HG03378 (cell line): ENCODE measurements at regions not wholly inside any gene's neighbourhood (a gene's known extent, or its start where the extent isn't known, plus 50 kb on each side); places are given as distances from the start of the nearest gene placed in this dataset.
"Not testable (repeated sequence)": the region's sequence is repeated elsewhere in the genome, so short reads cannot be mapped to it uniquely, and the experiment has no call there.

ENCODE experiments used
- ATAC-seq: cut with Tn5 transposase; IDR thresholded peaks from one replicate; pipeline ENCODE4 v1.9.1; 2021; ENCODE audit warnings: mild to moderate bottlenecking, moderate library complexity; ENCODE audit not compliant: unreplicated experiment

GRCh38 chr20:29296256-29297230, 1960.9 kb upstream of the DEFB115 start:
- ATAC-seq, result no peak

DNA sequence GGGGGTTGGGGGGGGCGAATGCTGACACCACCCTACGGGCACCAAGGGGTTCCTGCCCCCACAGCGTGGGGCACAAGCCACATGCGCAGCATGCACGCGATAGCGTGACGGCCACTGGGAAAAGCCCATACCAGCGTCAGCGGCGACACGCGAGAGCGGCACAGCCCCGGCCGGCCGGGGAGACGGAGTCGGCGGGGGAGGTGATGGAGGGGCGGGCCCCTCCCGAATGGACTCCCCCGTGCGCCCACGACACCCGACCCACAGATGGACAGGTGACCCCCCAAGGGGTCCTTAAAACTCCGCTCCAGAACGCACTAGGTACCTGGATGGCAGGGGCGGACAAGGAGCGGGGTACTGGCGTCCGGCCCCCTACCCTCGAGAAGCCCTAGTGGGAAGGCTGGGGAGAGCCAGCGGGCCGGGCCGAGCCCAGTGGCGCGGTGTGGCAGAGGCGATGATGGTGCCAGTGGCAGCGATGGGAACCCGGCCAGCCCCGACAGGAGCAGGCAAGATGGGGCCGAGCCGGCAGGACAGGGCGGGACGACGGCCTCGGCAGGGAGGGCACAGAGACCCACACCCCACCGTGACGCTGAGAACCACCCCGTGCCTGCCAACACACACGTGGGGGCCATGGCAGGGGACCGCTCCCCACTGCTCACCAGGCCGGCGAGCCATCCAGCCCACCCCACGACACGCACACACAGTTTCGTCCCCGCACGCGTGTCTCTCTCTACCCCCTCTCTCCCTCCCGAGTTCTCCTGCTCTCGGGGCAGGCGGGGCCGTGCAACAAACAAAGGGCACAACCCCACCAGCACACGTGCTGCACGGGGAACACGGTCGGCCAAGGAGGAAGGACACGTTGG, 1959.8 kb upstream of the DEFB115 start:
- ATAC-seq, result no peak

DNA sequence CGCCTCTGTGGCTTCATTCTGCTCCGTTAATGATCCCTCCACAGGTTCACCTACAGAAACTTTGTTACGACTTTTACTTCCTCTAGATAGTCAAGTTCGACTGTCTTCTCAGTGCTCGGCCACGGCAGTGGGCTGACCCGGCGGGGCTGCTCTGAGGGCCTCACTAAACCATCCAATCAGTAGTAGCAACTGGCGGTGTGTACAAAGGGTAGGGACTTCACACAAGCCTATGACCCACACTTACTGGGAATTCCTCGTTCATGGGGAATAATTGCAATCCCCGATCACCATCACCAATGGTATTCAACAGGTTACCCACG, 1959.2 kb upstream of the DEFB115 start:
- ATAC-seq, result no peak

DNA sequence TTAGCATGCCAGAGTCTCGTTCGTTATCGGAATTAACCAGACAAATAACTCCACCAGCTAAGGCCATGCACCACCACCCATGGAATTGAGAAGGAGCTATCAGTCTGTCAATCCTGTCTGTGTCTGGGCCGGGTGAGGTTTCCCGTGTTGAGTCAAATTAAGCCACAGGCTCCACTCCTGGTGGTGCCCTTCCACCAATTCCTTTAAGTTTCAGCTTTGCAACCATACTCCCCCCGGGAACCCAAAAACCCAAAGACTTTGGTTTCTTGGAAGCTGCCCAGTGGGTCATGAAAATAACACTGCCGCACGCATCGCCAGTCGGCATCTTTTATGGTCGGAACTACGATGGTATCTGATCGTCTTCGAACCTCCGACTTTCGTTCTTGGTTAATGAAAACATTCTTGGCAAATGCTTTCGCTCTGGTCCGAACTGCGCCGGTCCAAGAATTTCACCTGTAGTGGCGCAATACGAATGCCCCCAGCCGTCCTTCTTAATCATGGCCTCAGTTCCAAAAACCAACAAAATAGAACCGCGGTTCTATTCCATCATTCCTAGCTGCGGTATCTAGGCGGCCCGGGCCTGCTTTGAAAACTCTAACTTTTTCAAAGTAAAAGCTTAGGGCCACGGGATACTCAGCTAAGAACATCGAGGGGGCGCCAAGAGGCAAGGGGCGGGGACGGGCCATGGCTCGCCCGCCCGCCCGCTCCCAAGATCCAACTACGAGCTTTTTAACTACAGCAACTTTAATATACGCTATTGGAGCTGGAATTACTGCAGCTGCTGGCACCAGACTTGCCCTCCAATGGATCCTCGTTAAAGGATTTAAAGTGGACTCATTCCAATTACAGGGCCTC, 1958.5 kb upstream of the DEFB115 start:
- ATAC-seq, result no peak

DNA sequence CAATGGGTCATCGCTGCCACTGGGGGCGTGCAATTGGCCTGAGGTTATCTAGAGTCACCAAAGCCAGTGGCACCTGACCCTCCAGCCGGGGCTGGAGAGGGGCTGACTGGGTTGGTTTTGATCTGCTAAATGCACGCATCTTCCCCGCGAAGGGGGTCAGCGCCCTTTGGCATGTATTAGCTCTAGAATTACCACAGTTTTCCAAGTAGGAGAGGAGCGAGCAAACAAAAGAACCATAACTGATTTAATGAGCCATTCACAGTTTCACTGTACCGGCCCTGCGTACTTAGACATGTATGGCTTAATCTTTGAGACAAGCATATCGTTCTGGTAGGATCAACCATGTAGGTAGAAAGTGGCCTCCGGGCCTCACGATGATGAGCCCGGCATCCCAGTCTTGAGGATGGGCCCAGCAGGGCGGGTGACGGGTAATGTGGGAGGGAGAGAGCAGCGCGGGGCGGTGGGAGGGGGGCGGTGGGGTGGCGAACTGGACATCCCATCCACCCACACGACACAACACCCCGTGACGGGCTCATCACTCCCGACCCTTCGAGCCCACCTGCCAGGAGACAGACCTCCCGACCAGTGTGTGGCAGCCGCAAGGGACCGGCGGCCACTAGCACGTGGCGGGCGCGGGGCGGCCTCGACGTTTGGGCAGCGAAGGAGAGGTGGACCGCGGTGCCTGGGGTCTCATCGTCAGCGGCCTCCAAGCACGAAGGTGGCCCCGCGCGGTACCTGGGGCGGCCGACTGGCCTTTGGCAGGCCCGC, 1957.5 kb upstream of the DEFB115 start:
- ATAC-seq, result no peak

GRCh38 chr20:29300579-29301551, 1956.6 kb upstream of the DEFB115 start:
- ATAC-seq, result no peak

DNA sequence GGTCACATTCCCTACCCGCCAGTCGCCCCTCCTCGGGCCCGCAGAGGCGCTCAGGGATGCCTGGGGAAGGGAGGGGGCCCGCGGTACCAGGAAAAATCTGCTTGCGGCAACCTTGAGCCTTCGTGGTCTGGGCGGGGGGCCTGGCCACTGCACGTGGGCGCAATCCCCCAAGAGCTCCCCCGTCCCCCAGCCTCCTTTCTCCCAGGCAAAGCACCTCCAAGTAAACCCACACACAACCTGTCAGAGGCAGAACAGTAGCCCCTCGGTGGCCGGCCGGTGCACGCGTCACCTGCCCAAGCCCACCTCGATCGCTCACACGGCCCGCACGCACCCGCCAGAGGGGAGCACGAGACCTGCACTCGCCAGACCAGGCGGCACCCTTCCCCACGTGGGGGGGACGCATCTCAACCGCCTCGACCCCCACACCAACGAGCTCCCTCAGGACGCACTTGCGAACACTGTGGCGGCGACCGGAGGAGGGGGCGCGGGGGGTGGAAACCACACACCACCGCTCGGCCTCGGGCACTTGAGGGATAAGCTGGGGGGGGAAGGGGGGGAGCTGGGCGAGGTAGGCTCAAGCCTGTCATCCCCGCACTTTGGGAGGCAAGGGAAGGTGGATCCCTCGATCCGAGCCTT, 1955.7 kb upstream of the DEFB115 start:
- no peak for ATAC-seq

GRCh38 chr20:29302979-29303644, 1954.4 kb upstream of the DEFB115 start:
- no peak for ATAC-seq

DNA sequence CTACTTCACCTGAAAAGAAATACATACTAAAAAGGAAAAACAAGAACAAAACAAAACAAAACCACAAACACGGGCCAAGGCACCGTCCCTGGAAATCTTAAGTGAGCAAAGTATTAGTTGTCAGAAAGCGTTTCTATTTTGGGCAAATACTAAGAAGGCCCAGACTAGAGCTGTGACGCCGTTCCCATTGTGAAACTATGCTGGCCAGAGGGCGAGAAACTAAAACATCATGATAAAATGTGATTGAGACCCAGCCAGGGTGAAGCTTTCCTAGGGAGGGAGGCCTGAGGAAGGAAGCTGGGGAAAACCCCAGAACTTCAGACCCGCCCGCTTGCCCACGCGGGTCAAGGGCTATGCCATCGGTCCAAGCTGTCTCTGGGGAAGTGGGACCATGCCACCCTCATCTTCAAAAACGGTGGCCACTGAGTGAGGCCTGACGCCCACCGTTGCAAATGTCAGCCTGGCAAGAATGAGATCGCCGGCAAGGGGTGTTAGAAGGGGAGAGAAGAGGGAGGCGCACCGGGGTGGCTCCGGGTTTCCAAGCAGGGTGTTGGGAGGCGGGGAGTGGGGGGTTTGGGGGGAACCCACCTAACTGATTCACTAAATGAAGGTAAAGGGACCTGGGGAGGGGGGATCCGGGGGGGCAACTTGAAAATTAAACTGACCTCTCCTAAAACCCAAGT, 1950.9 kb upstream of the DEFB115 start:
- ATAC-seq, result no peak

DNA sequence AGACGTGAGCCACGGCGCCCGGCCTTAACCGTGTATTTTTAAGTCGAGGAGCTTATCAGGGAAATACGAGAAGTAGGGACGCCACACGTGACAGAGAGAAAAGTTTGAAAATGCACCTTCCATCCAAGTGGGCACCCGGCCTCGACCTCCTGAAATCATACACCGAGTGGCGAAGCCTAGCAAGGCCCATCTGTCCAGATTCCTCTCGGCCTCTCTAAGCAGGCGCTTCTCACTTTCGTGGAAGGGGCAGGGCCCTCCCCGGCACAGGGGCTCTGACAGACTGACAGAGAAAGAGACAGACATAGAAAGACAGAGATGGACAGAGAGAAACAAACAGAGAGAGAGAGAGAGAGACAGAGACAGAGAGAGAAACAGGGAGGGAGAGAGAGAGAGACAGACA, 1950.0 kb upstream of the DEFB115 start:
- ATAC-seq, result not testable (repeated sequence)

- not testable (repeated sequence) for ATAC-seq
Measured at GRCh38 chr20:29308956-29309355, 1948.5 kb upstream of the DEFB115 start.

DNA sequence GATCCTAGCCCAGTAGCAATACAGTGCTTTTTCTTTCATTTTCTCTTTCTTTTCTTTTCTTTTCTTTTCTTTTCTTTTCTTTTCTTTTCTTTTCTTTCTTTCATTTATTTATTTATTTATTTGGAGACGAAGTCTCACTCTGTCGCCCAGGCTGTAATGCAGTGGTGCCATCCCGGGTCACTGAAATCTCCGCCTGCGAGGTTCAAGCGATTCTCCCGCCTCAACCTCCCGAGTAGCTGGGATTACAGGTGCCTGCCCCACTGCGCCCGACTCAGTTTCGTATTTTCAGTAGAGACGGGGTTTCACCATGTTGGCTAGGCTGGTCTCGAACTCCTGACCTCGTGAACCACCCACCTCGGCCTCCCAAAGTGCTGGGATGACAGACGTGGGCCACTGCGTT, 1948.0 kb upstream of the DEFB115 start:
- not testable (repeated sequence) for ATAC-seq

- not testable (repeated sequence) for ATAC-seq
Measured at GRCh38 chr20:29311046-29311445, 1946.4 kb upstream of the DEFB115 start.

GRCh38 chr20:29312679-29313078, 1944.8 kb upstream of the DEFB115 start:
- not testable (repeated sequence) for ATAC-seq

- ATAC-seq, result no peak
Measured at GRCh38 chr20:29313481-29313880, 1944.0 kb upstream of the DEFB115 start.

DNA sequence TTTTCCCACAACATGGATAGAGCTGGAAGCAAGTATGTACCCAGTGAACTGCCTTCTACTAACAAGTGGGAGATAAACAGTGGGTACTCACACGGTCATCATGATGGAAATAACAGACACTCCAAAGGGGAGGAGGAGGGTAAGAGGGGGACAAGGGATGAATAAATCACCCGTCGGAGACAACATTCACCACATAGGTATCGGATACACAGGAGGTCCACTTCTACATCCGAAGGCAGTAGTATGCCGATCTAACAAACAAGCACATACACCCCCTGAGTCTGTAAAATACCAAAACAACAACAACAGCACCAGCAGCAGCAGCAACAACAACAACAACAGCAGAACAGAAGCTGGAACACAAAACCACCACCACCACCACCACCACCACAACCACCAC, 1943.2 kb upstream of the DEFB115 start:
- no peak for ATAC-seq

DNA sequence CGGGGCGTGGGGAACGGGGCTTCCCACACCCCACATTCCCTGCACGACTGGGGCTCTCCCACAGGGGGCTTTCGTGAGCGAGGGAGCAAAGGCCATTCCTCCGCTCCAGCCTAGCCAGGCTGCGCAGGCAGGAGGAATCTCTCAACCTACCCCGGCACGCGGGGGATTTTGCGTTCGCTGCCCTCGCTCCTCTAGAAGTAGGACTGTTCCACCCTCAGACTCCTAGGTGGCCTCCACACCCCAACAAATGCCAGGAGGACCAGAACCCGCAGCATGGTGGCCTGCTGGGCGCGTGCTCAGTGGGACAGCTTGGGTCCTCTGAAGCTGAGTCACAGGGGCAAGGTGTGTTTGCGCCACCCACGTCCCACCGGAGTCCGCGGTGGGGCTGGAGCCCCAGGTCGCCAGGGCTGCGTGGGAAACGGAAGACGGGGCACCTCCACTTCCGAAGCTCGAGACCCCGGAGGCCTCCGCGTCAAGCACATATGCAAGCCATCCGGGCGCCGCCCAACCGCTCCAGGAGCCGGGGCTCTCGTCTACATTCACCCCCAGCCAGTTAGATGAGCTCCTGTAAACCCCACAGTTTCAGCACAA, 1938.5 kb upstream of the DEFB115 start:
- ATAC-seq, result no peak
